Fibroblast of villous mesenchyme (primary cell): ENCODE measurements at regions not wholly inside any gene's neighbourhood (a gene's known extent, or its start where the extent isn't known, plus 50 kb on each side); places are given as distances from the start of the nearest gene placed in this dataset.

Experiments
- DNase-seq: peaks from one replicate; pipeline ENCODE4 v3.0.0-alpha.2; 2010; ENCODE audit warnings: low read depth
- H3K4me3 ChIP-seq: 2 replicates; pipeline ENCODE4 v1.5.1; 2011; ENCODE audit warnings: low read depth, mild to moderate bottlenecking, low read length
- CTCF ChIP-seq: IDR thresholded peaks from 2 replicates; pipeline ENCODE4 v1.5.1; 2012; ENCODE audit warnings: low read depth, mild to moderate bottlenecking, low read length; ENCODE audit not compliant: insufficient read depth

- TF ChIP-seq CTCF: no peak
- no peak overlapping the region for H3K4me3 ChIP-seq
- DNase-seq: no peak
Observed at GRCh38 chr6:98037571-98037970, 754.6 kb upstream of the MMS22L start.

DNA sequence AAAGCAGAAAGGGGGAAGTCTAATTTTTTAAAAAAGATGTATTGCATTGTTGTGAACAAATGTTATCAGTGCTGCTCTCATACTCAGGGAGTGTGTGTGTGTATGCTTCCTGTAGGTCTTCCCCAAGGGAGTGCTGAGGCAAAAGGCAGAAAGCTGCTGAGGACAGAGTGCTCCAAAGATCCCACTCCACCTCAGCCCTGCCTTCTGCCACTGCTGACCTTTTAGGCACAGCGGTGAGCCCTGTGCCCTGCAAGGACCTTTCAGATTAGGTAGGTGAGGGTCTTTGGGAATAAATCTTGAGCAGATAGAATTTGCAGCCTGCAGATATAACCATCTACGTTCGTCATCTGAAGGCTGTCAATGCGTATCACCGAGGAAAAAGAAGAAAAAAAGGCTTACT is 756.4 kb upstream of the MMS22L start:
- no peak overlapping the region for H3K4me3 ChIP-seq
- DNase-seq: no peak
- TF ChIP-seq CTCF: no peak

DNA sequence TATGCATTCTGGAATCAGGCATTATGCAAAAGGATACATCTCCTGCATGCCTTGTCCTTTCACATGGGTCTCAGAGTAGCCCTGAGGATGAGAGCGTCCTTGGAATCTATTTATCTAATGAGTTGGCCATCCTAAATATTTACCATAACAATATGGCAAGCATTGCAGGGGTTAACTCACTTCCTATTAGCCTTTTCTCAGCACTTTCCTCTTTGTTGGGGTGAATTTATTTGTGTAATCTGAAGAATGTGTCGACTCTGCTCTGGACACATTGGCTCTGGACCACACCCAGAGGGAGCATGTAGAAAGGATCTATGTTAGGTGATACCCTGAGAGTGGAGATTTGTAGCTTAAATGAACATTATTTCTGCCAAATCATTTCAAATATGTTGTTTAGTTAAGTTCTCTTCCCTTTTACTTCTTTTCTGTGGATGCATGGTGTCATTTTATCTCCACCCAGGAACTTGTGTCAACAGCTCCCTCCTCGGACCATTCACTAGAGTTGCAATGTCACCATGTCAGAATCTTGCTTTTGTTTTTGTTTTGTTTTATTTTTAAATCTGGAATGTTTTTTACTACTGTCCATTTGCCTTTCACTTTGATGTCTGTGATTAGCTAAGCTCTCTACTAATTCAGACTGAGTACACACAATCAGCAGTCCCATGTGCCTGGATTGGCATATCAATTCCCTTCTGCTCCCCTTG is 757.0 kb upstream of the MMS22L start:
- no peak for DNase-seq
- H3K4me3 ChIP-seq: no peak overlapping the region
- no peak for TF ChIP-seq CTCF

DNA sequence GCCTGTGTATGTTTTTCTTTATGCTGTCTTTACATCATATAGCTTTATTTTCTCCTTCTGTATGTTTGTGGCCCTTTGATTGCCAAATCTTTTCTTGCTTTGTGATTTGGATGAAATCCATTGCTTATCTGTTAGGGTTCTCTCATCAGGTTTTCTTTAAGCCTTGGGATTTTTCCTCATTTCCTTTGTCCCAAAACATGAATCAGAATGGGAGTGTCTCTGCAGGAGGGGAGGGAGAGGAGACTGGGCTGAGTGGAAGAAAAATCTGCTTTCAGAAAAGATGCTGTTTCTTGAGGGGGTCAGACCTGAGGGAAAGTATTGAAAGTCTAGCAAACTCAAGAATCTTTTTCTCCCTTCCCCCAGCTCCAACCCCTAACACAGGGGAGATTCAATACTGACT is 758.0 kb upstream of the MMS22L start:
- no peak overlapping the region for H3K4me3 ChIP-seq
- no peak for TF ChIP-seq CTCF
- no peak for DNase-seq

DNA sequence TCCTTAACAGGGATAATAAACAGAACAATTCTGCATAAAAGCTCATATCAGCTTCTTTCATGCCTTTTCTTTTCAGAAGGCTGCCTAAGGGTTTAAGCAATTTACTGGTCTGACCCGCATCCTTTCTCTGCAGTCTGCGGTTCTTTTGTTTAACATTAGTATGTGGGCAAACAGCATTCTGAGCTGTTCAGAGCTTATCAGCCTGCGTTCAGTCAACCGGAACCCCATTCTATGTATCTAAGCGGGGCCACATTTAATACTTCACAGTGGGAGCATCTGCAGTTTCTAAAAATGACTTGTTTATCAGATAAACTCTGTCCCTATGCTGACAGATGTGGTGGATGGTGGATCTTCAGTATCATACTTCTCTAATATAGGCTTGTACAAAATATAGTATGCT is 758.9 kb upstream of the MMS22L start:
- no peak for TF ChIP-seq CTCF
- DNase-seq: no peak
- no peak overlapping the region for H3K4me3 ChIP-seq

DNA sequence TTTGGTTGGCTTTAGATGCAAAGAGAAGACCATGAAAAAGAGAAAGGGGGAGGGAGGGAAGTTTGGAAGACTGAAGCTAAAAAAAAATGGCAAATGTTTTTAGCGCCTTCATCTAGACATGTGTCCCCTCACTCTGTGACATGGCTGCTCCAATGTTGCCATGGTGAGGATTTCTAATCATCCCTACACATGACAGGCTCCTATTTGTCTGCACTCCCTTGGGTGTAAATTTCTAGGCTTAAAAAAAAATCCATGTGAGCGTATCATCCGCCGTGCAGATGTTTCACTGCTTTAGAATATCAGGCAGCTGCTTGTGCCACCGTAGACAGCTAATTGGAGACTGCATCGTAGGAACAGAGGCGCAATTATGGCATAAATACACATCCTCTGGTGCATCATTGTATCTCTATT is 761.1 kb upstream of the MMS22L start:
- TF ChIP-seq CTCF: no peak
- DNase-seq: no peak
- H3K4me3 ChIP-seq: no peak overlapping the region
